ENCODE measurements at regions not wholly inside any gene's neighbourhood (a gene's known extent, or its start where the extent isn't known, plus 50 kb on each side); places are given as distances from the start of the nearest gene placed in this dataset.
"Not testable (repeated sequence)": the region's sequence is repeated elsewhere in the genome, so short reads cannot be mapped to it uniquely, and the experiment has no call there.

DNA sequence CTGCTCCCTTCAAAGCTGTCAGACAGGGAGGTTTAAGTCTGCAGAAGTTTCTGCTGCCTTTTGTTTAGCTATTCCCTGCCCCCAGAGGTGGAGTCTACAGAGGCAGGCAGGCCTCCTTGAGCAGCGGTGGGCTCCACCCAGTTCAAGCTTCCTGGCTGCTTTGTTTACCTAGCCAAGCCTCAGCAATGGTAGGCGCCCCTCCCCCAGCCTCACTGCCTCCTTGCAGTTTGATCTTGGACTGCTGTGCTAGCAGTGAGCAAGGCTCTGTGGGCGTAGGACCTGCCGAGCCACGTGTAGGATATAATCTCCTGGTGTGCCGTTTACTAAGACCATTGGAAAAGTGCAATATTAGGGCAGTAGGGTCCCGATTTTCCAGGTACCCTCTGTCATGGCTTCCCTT is 707.1 kb upstream of the POM121L12 start:
- DNase-seq = not testable (repeated sequence)

GRCh38 chr7:52325237-52325636 is 710.2 kb upstream of the POM121L12 start:
- no peak for DNase-seq

DNA sequence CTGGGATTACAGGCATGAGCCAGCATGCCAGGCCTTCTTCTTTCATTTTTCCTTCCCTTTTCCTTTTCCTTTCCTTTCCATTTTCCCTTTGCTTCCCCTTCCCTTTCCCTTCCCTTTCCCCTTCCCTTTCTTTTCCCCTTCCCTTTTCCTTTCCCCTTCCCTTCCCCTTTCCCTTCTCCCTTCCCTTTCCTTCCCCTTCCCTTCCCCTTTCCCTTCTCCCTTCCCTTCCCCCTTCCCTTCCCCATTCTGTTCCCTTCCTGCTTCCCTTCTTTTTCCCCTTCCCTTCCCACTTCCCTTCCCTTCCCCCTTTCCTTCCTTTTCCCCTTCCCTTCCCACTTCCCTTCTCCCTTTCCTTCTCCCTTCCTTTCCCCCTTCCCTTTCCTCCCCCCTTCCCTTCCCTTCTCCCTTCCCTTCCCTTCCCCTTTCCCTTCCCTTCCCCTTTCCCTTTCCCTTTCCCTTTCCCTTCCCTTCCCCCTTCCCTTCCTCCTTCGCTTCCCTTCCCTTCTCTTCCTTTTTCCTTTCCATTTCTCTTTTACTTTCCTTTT is 712.2 kb upstream of the POM121L12 start:
- no peak for DNase-seq

DNA sequence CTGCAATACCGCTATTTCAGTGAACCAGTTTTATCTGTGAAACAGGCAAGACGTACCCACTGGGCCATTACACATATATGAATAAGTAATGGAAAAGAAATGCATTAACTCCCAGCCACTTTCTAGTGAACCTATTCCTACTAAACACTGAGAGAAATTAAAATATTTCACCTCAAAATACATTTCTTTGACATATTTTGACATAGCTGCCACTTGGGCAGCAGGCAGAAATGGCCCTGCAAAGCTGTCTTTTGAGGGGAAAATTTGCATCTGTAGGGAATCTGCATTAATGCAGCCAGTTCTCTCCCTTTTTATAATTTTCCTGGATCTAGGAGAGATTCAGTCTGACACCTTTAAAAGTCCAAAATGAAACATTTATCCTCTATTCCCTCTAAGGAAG is 714.8 kb upstream of the POM121L12 start:
- DNase-seq = no peak

DNA sequence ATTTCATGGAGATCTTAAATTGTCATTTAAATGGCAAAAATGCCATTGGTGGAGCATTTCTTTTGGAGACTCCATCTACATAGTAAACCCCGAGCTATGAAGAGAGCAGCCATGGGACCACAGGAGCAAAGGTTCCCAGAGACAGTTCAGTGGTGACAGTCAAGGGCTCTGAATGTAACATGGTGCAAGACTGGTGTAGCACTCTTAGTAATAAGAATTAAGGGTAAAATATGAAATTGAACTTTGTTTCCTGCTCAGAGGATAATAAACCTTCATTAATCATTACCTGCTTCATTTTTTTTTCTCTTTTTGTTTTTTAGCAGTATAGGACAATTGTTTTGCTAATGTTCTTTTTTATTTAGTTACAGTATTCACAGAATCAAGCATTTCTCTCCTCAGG is 717.5 kb upstream of the POM121L12 start:
- no peak for DNase-seq

GRCh38 chr7:52311886-52312285 is 723.5 kb upstream of the POM121L12 start:
- no peak for DNase-seq

- DNase-seq = no peak
Measured at GRCh38 chr7:52309631-52310030, 725.8 kb upstream of the POM121L12 start.

- no peak for DNase-seq
Measured at GRCh38 chr7:52302765-52303520, 732.5 kb upstream of the POM121L12 start.

GRCh38 chr7:52297128-52297527 is 738.3 kb upstream of the POM121L12 start:
- DNase-seq = no peak

DNA sequence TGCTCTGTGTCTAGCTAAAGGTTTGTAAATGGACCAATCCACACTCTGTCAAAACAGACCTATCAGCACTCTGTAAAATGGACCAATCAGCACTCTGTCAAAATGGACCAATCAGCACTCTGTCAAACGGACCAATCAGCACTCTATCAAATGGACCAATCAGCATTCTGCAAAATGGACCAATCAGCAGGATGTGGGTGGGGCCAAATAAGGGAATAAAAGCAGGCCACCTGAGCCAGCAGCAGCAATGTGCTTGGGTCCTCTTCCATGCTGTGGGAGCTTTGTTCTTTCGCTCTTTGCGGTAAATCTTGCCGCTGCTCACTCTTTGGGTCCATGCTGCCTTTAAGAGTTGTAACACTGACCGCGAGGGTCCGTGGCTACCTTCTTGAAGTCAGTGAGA is 740.5 kb upstream of the POM121L12 start:
- no peak for DNase-seq

DNA sequence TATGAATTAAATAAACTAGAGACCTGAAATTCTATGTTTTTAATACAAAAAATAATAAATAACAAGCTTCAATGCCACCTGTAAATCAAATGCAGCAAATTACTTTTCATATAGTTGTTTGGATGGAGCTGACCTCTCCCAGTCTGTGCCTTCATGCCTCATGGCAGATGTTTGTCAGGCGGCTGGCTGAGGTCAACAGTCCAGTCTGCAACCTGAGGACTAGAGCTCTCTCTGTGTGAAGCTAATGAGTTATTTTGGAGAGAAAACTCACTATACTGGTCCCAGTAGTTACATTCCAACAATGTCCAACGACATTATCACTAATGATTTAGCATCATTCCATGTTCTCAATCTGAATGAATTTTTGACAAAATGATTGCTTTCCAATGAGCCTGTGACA is 746.2 kb upstream of the POM121L12 start:
- no peak for DNase-seq

DNA sequence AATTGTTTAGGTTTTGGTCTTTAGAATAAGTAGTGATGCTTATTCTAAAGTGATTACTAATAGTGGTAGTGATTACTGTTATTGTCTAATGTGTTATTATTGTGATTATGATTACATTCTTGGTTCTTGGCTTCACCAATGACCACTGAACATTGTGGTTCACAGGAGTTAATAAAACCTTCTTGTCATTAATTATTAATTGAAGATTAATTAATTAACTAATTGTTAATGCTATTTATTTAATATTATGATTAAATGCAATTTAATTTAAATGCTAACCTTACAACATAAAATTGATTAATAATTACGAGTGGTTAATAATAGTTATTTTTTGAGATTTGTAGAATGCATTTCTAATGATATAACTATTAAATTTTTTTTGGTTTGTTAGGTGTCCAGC is 747.7 kb upstream of the POM121L12 start:
- DNase-seq = no peak

DNA sequence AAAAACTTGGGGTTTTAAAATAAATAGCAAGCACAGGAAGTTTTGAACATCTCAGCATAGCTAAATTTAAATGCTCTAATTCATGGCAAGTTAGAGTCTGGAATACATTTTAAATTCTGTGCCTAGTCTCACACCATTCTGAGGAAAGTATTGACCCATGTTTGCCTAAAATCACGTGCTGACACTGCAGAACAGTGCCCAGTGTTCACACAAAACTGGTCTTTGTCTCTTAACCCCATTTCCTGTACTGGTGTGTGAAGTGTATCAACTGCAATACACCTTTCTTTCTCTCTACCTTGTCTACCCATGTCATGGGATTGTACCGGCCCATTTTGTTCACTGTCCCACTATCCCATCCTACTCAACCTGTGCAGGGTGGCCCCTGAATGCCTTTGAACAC is 749.7 kb upstream of the POM121L12 start:
- DNase-seq = no peak

- DNase-seq = no peak
Measured at GRCh38 chr7:52283335-52283734, 752.1 kb upstream of the POM121L12 start.

GRCh38 chr7:52273685-52274610 is 761.5 kb upstream of the POM121L12 start:
- DNase-seq = no peak

DNA sequence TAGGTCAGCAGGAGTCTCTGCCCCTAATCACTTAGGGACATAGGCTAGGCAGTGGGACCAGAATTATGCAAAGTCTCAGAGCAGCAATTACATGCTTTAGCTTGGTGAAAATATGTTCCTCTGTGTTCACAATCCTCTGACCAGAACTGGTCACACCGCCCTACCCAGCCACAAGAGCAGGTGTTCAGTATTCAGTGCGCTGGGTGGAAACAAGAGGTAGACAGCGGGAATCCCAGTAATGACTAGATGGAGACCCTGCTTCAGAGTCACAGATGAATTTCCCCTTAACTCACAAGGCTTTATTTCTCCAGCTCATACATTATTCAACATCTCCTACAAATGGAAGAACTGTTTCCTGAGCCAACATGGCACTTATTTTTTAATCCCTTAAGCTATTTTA is 763.7 kb upstream of the POM121L12 start:
- DNase-seq = no peak

GRCh38 chr7:52270301-52270700 is 765.1 kb upstream of the POM121L12 start:
- DNase-seq = no peak

DNA sequence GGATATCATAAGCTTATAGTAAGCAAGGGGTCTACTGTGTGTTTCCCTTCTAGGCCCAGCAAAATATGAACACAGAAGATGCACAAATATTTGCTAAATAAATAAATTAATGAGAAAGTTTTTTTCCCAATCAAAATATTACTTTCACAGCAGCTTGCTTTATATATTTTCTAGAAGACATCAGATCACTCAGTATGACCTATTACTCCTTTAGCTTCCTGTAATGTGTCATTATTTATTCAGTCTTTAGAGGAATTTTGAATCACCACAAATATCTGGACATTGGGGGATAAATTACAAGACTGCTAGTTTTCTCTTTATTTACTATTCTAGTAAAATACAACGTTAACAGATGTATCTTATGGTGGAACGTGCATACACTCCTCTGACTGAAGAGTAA is 765.8 kb upstream of the POM121L12 start:
- DNase-seq = no peak

- no peak for DNase-seq
Measured at GRCh38 chr7:52261057-52261456, 774.4 kb upstream of the POM121L12 start.

GRCh38 chr7:52260046-52260665 is 775.3 kb upstream of the POM121L12 start:
- no peak for DNase-seq

DNA sequence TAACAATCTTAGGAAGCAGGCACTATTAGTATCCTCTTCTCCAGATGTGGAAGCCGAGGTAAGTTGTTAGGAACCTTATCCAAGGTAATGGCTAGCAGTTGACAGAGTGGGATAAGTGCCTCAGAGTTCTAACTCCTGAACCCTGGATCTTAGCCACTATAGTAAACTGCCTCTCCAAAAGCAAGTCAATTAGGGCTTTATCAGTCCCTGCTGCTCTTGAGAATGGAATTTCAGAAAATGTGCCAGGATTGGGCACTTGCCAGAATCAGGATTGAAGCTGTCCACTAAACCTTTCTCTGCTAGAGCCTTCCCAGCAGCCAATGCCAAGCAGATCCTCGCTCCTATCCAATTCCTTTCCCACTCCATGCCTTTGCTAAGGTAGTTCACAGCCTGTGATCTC is 777.5 kb upstream of the POM121L12 start:
- DNase-seq = no peak

DNA sequence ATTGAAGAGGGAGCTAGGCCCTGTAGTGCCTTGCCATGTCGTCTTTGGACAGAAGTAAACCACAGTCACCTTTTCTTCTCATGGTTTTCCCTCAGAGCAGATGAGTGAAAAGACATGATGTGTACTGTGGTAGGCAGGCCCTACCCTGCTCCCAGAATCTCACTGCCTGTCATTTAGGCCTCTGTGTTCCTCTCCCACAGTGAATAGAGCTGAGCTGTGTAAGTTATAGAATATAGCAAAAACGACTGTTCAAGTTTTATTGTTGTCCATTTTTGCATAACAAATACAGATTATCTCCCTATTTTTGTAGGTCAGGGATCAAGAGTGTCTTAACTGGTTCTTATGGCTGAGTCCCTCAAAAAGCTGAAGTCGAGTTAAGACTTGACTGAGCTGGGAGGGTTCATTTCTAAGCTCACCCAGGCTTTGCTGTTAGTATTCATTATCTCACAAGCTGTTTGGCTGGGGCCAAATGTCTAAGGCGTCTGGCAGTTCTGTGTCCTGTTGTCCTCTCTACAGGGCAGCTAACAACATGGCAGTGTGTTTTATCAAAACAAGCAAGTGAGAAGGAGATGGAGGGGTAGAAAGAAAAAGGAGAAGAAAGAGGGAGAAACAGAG is 780.9 kb upstream of the POM121L12 start:
- DNase-seq = no peak

GRCh38 chr7:52253953-52254352 is 781.5 kb upstream of the POM121L12 start:
- no peak for DNase-seq

Measured in effector CD4-positive, alpha-beta T cell (primary cell).